ENCODE measurements at regions not wholly inside any gene's neighbourhood (a gene's known extent, or its start where the extent isn't known, plus 50 kb on each side); places are given as distances from the start of the nearest gene placed in this dataset.

DNA sequence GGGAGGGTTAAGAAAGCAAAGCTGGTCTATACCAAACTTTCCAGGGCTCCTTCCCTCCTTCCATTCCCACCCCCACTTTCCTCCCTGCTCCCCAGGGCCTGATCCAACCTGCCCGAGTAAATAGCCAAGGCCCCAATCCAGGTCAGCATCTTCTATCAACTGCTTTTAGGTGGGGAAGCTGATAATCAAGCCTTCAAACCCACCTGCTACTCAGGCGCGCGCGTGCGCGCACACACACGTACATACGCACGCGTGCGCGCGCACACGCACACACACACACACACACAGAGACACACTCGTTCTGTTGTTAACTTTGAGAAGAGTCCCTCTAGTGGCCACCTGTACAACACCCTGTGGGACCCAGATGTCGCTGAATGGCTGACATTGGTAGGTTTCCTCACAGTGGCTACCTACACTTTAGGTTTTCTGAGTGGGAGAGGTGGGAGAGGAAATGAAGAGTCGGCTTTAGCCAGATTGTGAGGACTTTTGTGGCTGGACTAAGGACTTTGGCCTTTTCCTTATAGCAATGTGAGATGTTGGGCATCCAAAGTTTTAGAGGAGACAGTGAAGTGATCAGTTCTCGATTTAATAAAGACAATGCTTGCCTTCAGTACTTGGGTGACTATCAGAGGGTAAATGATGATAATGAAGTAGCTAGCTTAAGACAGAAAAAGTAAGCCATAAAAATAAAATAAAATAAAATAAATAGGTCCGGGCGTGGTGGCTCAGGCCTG is 179.9 kb upstream of the C2CD4B start:
- TF ChIP-seq RAD21 (IDR thresholded peaks at IDR 0.05; ENCODE audit: low read depth): peak; percentile 55
- TF ChIP-seq, protein P1, sequence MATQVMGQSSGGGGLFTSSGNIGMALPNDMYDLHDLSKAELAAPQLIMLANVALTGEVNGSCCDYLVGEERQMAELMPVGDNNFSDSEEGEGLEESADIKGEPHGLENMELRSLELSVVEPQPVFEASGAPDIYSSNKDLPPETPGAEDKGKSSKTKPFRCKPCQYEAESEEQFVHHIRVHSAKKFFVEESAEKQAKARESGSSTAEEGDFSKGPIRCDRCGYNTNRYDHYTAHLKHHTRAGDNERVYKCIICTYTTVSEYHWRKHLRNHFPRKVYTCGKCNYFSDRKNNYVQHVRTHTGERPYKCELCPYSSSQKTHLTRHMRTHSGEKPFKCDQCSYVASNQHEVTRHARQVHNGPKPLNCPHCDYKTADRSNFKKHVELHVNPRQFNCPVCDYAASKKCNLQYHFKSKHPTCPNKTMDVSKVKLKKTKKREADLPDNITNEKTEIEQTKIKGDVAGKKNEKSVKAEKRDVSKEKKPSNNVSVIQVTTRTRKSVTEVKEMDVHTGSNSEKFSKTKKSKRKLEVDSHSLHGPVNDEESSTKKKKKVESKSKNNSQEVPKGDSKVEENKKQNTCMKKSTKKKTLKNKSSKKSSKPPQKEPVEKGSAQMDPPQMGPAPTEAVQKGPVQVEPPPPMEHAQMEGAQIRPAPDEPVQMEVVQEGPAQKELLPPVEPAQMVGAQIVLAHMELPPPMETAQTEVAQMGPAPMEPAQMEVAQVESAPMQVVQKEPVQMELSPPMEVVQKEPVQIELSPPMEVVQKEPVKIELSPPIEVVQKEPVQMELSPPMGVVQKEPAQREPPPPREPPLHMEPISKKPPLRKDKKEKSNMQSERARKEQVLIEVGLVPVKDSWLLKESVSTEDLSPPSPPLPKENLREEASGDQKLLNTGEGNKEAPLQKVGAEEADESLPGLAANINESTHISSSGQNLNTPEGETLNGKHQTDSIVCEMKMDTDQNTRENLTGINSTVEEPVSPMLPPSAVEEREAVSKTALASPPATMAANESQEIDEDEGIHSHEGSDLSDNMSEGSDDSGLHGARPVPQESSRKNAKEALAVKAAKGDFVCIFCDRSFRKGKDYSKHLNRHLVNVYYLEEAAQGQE (IDR thresholded peaks at IDR 0.05; ENCODE audit: low read depth): no peak
- TF ChIP-seq, protein P2, sequence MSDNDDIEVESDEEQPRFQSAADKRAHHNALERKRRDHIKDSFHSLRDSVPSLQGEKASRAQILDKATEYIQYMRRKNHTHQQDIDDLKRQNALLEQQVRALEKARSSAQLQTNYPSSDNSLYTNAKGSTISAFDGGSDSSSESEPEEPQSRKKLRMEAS (IDR thresholded peaks at IDR 0.05): peak; percentile 25; the same call in 1 of the 2 replicates

DNA sequence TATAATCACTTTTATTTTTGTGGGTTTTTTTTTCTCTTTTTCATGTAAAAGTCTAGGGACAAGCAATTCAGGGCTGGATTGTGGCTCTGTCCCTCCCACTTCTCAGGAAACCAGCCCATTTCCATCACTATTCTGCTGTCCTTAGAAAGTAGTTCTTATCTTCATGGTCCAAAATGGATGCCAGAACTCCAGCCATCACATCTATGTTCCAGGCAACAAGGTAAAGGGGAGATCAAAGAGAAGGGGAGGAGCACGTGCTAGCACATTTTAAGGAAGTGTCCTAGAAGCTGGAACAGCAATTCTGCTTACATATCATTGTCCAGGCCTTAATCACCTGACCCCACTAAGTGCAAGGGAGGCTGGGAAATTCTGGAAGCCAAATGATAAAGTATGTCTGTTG is 181.1 kb upstream of the C2CD4B start:
- TF ChIP-seq CREB1 (IDR thresholded peaks at IDR 0.05; ENCODE audit: low read depth): no peak
- TF ChIP-seq TAF1 (IDR thresholded peaks at IDR 0.05; ENCODE audit: low read depth): no peak
- no peak for TF ChIP-seq ZBTB7A (IDR thresholded peaks at IDR 0.05; ENCODE audit: low read depth)
- no peak for TF ChIP-seq TCF12 (IDR thresholded peaks at IDR 0.05; ENCODE audit: low read depth)
- no peak for TF ChIP-seq NFIC (IDR thresholded peaks at IDR 0.05)
- TF ChIP-seq EP300 (IDR thresholded peaks at IDR 0.05; ENCODE audit: borderline replicate concordance): no peak
- no peak for TF ChIP-seq EGR1 (IDR thresholded peaks at IDR 0.05)
- TF ChIP-seq FOXM1 (IDR thresholded peaks at IDR 0.05; ENCODE audit: borderline replicate concordance, low read depth): no peak
- TF ChIP-seq CEBPB (IDR thresholded peaks at IDR 0.05): no peak
- TF ChIP-seq, protein P3, sequence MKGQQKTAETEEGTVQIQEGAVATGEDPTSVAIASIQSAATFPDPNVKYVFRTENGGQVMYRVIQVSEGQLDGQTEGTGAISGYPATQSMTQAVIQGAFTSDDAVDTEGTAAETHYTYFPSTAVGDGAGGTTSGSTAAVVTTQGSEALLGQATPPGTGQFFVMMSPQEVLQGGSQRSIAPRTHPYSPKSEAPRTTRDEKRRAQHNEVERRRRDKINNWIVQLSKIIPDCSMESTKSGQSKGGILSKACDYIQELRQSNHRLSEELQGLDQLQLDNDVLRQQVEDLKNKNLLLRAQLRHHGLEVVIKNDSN (IDR thresholded peaks at IDR 0.05): no peak
- TF ChIP-seq, protein P1 (IDR thresholded peaks at IDR 0.05; ENCODE audit: low read depth): no peak
- TF ChIP-seq TEAD4 (IDR thresholded peaks at IDR 0.05): no peak
- TF ChIP-seq, protein P2 (IDR thresholded peaks at IDR 0.05): no peak
- no peak for TF ChIP-seq YY1 (IDR thresholded peaks at IDR 0.05; ENCODE audit: low read depth)
- no peak for TF ChIP-seq RAD21 (IDR thresholded peaks at IDR 0.05; ENCODE audit: low read depth)

DNA sequence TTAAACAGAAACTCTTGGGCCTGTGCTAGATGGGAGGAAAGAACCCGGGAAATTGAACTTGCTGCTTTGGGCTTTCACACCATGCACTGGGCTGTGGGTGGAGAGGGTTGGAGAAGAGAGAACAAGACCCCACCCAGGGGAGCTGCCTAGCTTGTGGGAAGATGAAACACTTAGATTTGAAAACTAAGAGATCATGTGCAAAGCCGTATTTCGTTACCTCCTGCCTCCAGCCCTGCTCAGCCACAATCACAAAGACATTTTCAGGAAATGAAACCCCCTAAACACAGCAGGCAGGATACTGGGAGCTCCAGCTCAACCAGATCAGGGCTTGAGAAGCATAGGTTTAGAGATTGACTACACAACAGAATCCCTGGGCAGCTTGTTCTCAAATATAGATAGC is 183.0 kb upstream of the C2CD4B start:
- TF ChIP-seq YY1 (IDR thresholded peaks at IDR 0.05; ENCODE audit: low read depth): no peak
- no peak for TF ChIP-seq RAD21 (IDR thresholded peaks at IDR 0.05; ENCODE audit: low read depth)
- TF ChIP-seq, protein P3 (IDR thresholded peaks at IDR 0.05): no peak
- TF ChIP-seq, protein P2 (IDR thresholded peaks at IDR 0.05): no peak
- TF ChIP-seq TCF12 (IDR thresholded peaks at IDR 0.05; ENCODE audit: low read depth): no peak
- TF ChIP-seq CEBPB (IDR thresholded peaks at IDR 0.05): no peak
- no peak for TF ChIP-seq EGR1 (IDR thresholded peaks at IDR 0.05)
- TF ChIP-seq FOXM1 (IDR thresholded peaks at IDR 0.05; ENCODE audit: borderline replicate concordance, low read depth): no peak

DNA sequence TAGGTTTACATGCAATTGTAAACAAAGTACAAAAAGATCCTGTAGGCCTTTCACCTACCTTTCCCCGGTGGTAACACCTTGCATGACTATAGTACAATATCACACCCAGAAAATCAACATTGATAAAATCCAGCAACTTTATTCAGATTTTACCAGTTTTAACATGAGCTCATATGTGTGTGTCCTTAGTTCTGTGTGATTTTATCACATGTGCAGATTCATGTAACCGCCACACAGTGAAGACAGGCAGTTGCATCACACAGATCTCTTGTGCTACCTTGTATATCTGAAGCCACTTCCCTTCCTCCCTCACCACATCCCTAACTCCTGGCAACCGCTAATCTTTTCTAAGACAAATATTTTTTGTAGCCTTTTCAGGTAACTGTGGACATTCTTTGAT is 183.5 kb upstream of the C2CD4B start:
- TF ChIP-seq, protein P3 (IDR thresholded peaks at IDR 0.05): no peak
- TF ChIP-seq EP300 (IDR thresholded peaks at IDR 0.05; ENCODE audit: borderline replicate concordance): no peak
- no peak for TF ChIP-seq ZBTB7A (IDR thresholded peaks at IDR 0.05; ENCODE audit: low read depth)
- TF ChIP-seq, protein P2 (IDR thresholded peaks at IDR 0.05): no peak
- TF ChIP-seq, protein P1 (IDR thresholded peaks at IDR 0.05; ENCODE audit: low read depth): no peak
- TF ChIP-seq FOXM1 (IDR thresholded peaks at IDR 0.05; ENCODE audit: borderline replicate concordance, low read depth): no peak
- no peak for TF ChIP-seq EGR1 (IDR thresholded peaks at IDR 0.05)
